Trophoblast cell (in vitro differentiated cells and primary cell): ENCODE measurements at regions not wholly inside any gene's neighbourhood (a gene's known extent, or its start where the extent isn't known, plus 50 kb on each side); places are given as distances from the start of the nearest gene placed in this dataset.

Experiments
- DNase-seq, 2 donors: peaks; one replicate each; pipeline ENCODE4 v3.0.0-alpha.2; 2016
- H2AFZ ChIP-seq: 2 replicates; pipeline ENCODE4 v1.6.1; 2013; ENCODE audit warnings: low read length, moderate library complexity, mild to moderate bottlenecking; ENCODE audit not compliant: insufficient read depth, poor library complexity
- H2AK5ac ChIP-seq: 2 replicates; pipeline ENCODE4 v1.6.1; 2013; ENCODE audit warnings: mild to moderate bottlenecking, low read length
- H2BK120ac ChIP-seq: 2 replicates; pipeline ENCODE4 v1.6.1; 2013; ENCODE audit warnings: low read length, mild to moderate bottlenecking, moderate library complexity; ENCODE audit not compliant: insufficient read depth, poor library complexity
- H2BK12ac ChIP-seq: 2 replicates; pipeline ENCODE4 v1.6.1; 2013; ENCODE audit warnings: mild to moderate bottlenecking, low read length, moderate library complexity
- H2BK5ac ChIP-seq: 2 replicates; pipeline ENCODE4 v1.6.1; 2013; ENCODE audit warnings: low read length, low read depth, moderate library complexity, mild to moderate bottlenecking; ENCODE audit not compliant: poor library complexity
- H3K14ac ChIP-seq: 2 replicates; pipeline ENCODE4 v1.6.1; 2013; ENCODE audit warnings: mild to moderate bottlenecking, low read length
- H3K18ac ChIP-seq: 2 replicates; pipeline ENCODE4 v1.6.1; 2013; ENCODE audit warnings: mild to moderate bottlenecking, low read length
- H3K23ac ChIP-seq: 2 replicates; pipeline ENCODE4 v1.6.1; 2013; ENCODE audit warnings: low read length
- H3K27ac ChIP-seq: 2 replicates; pipeline ENCODE4 v1.5.1; 2013; ENCODE audit warnings: low read depth, mild to moderate bottlenecking, inconsistent platforms, low read length, moderate library complexity
- H3K27me3 ChIP-seq: 2 replicates; pipeline ENCODE4 v1.6.1; 2013; ENCODE audit warnings: inconsistent platforms, mild to moderate bottlenecking, low read length, moderate library complexity; ENCODE audit not compliant: insufficient read depth
- H3K36me3 ChIP-seq, 2 experiments: 1 replicate in 1 of 2; 2 replicates in 1 of 2; pipeline ENCODE4 v1.6.1; 2013; ENCODE audit warnings: low read length in 2 of 2, mild to moderate bottlenecking in 2 of 2, moderate library complexity in 1 of 2; ENCODE audit not compliant: insufficient read depth in 2 of 2, control insufficient read depth in 1 of 2
- H3K4ac ChIP-seq: 2 replicates; pipeline ENCODE4 v1.6.1; 2013; ENCODE audit warnings: low read depth, mild to moderate bottlenecking, low read length, moderate library complexity
- H3K4me1 ChIP-seq, 2 experiments: 1 replicate in 1 of 2; 2 replicates in 1 of 2; pipeline ENCODE4 v1.6.1; 2013; ENCODE audit warnings: low read length in 2 of 2, mild to moderate bottlenecking in 2 of 2, moderate library complexity in 1 of 2; ENCODE audit not compliant: insufficient read depth in 2 of 2, control insufficient read depth in 1 of 2
- H3K4me2 ChIP-seq: 2 replicates; pipeline ENCODE4 v1.6.1; 2013; ENCODE audit warnings: inconsistent platforms, mild to moderate bottlenecking, low read length, moderate library complexity
- H3K4me3 ChIP-seq: 2 replicates; pipeline ENCODE4 v1.5.1; 2013; ENCODE audit warnings: mild to moderate bottlenecking, low read depth, low read length, inconsistent platforms
- H3K79me1 ChIP-seq: one replicate; pipeline ENCODE4 v1.6.1; 2013; ENCODE audit warnings: low read length
- H3K79me2 ChIP-seq: 2 replicates; pipeline ENCODE4 v1.6.1; 2013; ENCODE audit warnings: low read length, mild to moderate bottlenecking; ENCODE audit not compliant: control insufficient read depth, insufficient read depth, poor library complexity
- H3K9ac ChIP-seq: 2 replicates; pipeline ENCODE4 v1.6.1; 2013; ENCODE audit warnings: mild to moderate bottlenecking, low read length
- H3K9me3 ChIP-seq: 2 replicates; pipeline ENCODE4 v1.6.1; 2013; ENCODE audit warnings: low read depth, mild to moderate bottlenecking, control low read depth, inconsistent platforms, low read length; ENCODE audit not compliant: insufficient read depth
- H4K12ac ChIP-seq: 2 replicates; pipeline ENCODE4 v1.6.1; 2013; ENCODE audit warnings: low read depth, mild to moderate bottlenecking, low read length, moderate library complexity
- H4K8ac ChIP-seq: 2 replicates; pipeline ENCODE4 v1.6.1; 2013; ENCODE audit warnings: low read depth, mild to moderate bottlenecking, low read length, moderate library complexity
- H4K91ac ChIP-seq: one replicate; pipeline ENCODE4 v1.6.1; 2013; ENCODE audit warnings: low read depth, mild to moderate bottlenecking, low read length, moderate library complexity
- whole genome bisulfite sequencing: extraction: QIAGEN DNeasy Blood & Tissue Kit; methylation state at CpG from one replicate; pipeline ENCODE4 v1.1.7; 2013; ENCODE audit warnings: missing lambda C conversion rate; ENCODE audit not compliant: insufficient read length, insufficient coverage; ENCODE audit errors: extremely low coverage; 5-methylcytosine and 5-hydroxymethylcytosine counted together

DNA sequence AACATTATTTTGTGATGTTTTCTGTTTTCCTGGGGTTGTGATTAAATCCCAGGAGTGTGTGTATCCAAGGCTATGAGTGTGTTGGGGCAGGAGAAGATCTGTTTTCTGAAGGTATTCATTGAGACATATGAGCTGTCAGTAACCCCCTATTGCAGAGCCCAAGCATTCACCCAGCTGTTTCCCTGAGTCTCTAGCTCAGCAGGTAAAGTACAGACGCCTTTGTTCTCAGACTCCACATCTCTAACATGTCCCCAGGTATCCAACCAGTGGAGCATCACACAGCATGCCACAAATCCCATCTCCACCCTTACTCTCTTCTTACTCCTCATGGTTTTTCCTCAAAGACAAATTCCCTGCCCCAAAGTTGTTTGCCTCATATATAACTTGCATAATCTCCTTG lies 213.6 kb downstream of the PCDH20 start:
- H2BK12ac ChIP-seq = no peak overlapping the region
- H3K27me3 ChIP-seq = no peaks in the 10 kb centered on the region
- WGBS = no CpG with 5 or more reads among the region's 1 CpG
- H2AFZ ChIP-seq = no peak overlapping the region
- no peaks in the 10 kb centered on the region for H3K79me1 ChIP-seq
- no peak overlapping the region for H3K4ac ChIP-seq
- no peak overlapping the region for H2BK5ac ChIP-seq
- H3K36me3 ChIP-seq = no peaks in the 10 kb centered on the region
- H4K8ac ChIP-seq = no peak overlapping the region
- H3K14ac ChIP-seq = no peak overlapping the region
- H4K12ac ChIP-seq = no peak overlapping the region
- H3K79me2 ChIP-seq = no peaks in the 10 kb centered on the region
- no peak overlapping the region for H3K27ac ChIP-seq
- H3K4me1 ChIP-seq = no peaks in the 10 kb centered on the region
- no peak overlapping the region for H3K4me2 ChIP-seq
- no peak overlapping the region for H2BK120ac ChIP-seq
- no peak overlapping the region for H3K18ac ChIP-seq
- no peak overlapping the region for H3K23ac ChIP-seq
- no peaks in the 10 kb centered on the region for H3K9me3 ChIP-seq
- no peak for DNase-seq
- H2AK5ac ChIP-seq = no peak overlapping the region
- no peak overlapping the region for H3K9ac ChIP-seq
- H4K91ac ChIP-seq = no peak overlapping the region
- H3K4me3 ChIP-seq = no peak overlapping the region

DNA sequence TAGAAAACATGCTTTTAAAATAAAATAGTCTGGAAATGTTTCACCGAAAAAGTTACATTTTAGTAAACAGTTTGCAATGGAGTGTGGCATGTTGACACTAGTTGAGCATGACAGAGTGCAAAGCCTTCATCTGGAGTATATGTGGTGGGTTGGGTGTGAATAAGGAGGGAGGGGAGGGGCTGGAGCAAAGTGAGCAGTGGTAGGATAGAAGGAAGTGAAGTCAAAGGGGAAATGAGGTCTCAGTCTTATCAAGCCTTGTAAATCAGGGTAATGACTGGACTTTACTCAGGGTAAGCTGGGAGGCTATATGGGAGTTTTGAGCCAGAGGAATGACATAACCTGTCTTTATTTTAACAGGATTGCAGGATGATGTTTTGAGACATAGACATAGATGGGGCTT lies 222.8 kb downstream of the PCDH20 start:
- Histone ChIP-seq H3K9me3 (no peaks in the 10 kb centered on the region), H3K23ac (no peak overlapping the region), H4K91ac (no peak overlapping the region), H2BK12ac (no peak overlapping the region), H3K14ac (no peak overlapping the region), H2AK5ac (no peak overlapping the region), H3K4me3 (no peak overlapping the region), H2BK120ac (no peak overlapping the region), H2BK5ac (no peak overlapping the region), H3K18ac (no peak overlapping the region), H3K79me2 (no peaks in the 10 kb centered on the region), H3K4ac (no peak overlapping the region), H2AFZ (no peak overlapping the region), H3K4me2 (no peak overlapping the region), H3K79me1 (no peaks in the 10 kb centered on the region), H3K36me3 (no peaks in the 10 kb centered on the region), H3K4me1 (no peaks in the 10 kb centered on the region), H4K12ac (no peak overlapping the region), H3K27me3 (no peaks in the 10 kb centered on the region), H4K8ac (no peak overlapping the region), H3K27ac (no peak overlapping the region), H3K9ac (no peak overlapping the region)
- no CpG with 5 or more reads among the region's 1 CpG for WGBS
- no peak for DNase-seq

DNA sequence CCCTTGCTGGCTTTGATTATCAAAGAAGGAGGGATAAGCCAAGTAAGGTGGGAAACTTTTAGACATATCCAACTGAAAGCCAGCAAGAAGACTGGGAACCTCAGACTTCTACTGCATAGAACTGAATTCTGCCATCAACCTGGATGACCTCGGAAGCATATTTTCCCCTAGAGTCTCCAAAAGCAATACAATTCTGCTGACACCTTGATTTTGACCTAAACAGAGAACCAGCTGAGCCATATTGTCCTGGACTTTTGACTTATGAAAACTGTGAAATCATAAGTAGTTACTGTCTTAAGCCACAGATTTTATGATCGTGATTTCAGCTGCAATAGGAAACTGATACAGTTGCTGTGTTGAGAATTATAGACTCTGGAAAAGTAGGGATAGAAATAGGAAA lies 227.6 kb downstream of the PCDH20 start:
- no peaks in the 10 kb centered on the region for H3K79me2 ChIP-seq
- no peak overlapping the region for H3K27ac ChIP-seq
- no peak overlapping the region for H3K18ac ChIP-seq
- H2BK5ac ChIP-seq = no peak overlapping the region
- no peaks in the 10 kb centered on the region for H3K4me1 ChIP-seq
- H2BK120ac ChIP-seq = no peak overlapping the region
- no peak overlapping the region for H2AFZ ChIP-seq
- no peak overlapping the region for H3K4ac ChIP-seq
- H4K12ac ChIP-seq = no peak overlapping the region
- no CpG with 5 or more reads among the region's 2 CpGs for WGBS
- no peaks in the 10 kb centered on the region for H3K36me3 ChIP-seq
- no peak overlapping the region for H3K9ac ChIP-seq
- DNase-seq = no peak
- no peak overlapping the region for H3K4me3 ChIP-seq
- no peak overlapping the region for H4K8ac ChIP-seq
- no peak overlapping the region for H3K4me2 ChIP-seq
- no peak overlapping the region for H3K14ac ChIP-seq
- no peak overlapping the region for H2AK5ac ChIP-seq
- H3K9me3 ChIP-seq = no peaks in the 10 kb centered on the region
- no peak overlapping the region for H3K23ac ChIP-seq
- no peaks in the 10 kb centered on the region for H3K27me3 ChIP-seq
- no peaks in the 10 kb centered on the region for H3K79me1 ChIP-seq
- no peak overlapping the region for H4K91ac ChIP-seq
- no peak overlapping the region for H2BK12ac ChIP-seq

DNA sequence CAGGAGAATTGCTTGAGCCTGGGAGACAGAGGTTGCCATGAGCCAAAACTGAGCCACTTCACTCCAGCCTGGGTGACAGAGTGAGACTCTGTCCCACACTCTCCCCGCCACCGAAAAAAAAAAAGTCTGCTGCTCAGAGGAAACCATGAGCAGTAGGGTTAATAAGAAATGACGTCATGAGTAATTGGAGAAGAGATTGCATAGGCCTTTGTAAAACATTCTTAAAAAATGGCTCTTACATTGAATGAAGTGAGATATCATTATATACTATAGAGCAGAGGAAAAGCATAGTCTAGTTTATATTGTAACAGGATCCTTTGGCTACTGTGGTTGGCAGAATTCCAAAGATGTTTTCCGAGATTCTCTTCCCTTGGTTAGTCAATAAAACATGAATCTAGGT lies 228.2 kb downstream of the PCDH20 start:
- Histone ChIP-seq H3K9me3 (no peaks in the 10 kb centered on the region), H3K14ac (no peak overlapping the region), H3K4ac (no peak overlapping the region), H2BK12ac (no peak overlapping the region), H3K27me3 (no peaks in the 10 kb centered on the region), H3K4me1 (no peaks in the 10 kb centered on the region), H3K27ac (no peak overlapping the region), H3K36me3 (no peaks in the 10 kb centered on the region), H3K4me2 (no peak overlapping the region), H4K91ac (no peak overlapping the region), H3K9ac (no peak overlapping the region), H2BK120ac (no peak overlapping the region), H2AK5ac (no peak overlapping the region), H2AFZ (no peak overlapping the region), H3K4me3 (no peak overlapping the region), H3K23ac (no peak overlapping the region), H4K8ac (no peak overlapping the region), H3K18ac (no peak overlapping the region), H2BK5ac (no peak overlapping the region), H3K79me1 (no peaks in the 10 kb centered on the region), H3K79me2 (no peaks in the 10 kb centered on the region), H4K12ac (no peak overlapping the region)
- no peak for DNase-seq
- no CpG with 5 or more reads among the region's 4 CpGs for WGBS
